ENCODE measurements at regions not wholly inside any gene's neighbourhood (a gene's known extent, or its start where the extent isn't known, plus 50 kb on each side); places are given as distances from the start of the nearest gene placed in this dataset.

- no peak for TF ChIP-seq EZH2phosphoT487 (IDR thresholded peaks at IDR 0.05; ENCODE audit: borderline replicate concordance, low read depth, low read length)
- TF ChIP-seq, protein P1, sequence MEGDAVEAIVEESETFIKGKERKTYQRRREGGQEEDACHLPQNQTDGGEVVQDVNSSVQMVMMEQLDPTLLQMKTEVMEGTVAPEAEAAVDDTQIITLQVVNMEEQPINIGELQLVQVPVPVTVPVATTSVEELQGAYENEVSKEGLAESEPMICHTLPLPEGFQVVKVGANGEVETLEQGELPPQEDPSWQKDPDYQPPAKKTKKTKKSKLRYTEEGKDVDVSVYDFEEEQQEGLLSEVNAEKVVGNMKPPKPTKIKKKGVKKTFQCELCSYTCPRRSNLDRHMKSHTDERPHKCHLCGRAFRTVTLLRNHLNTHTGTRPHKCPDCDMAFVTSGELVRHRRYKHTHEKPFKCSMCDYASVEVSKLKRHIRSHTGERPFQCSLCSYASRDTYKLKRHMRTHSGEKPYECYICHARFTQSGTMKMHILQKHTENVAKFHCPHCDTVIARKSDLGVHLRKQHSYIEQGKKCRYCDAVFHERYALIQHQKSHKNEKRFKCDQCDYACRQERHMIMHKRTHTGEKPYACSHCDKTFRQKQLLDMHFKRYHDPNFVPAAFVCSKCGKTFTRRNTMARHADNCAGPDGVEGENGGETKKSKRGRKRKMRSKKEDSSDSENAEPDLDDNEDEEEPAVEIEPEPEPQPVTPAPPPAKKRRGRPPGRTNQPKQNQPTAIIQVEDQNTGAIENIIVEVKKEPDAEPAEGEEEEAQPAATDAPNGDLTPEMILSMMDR (conservative IDR thresholded peaks at IDR 0.05; ENCODE audit: low read length) = peak; percentile 79
Observed at GRCh38 chr3:81339040-81339845, 422.2 kb downstream of the GBE1 start.
